Putamen (tissue), 1 donor: ENCODE measurements at regions not wholly inside any gene's neighbourhood (a gene's known extent, or its start where the extent isn't known, plus 50 kb on each side); places are given as distances from the start of the nearest gene placed in this dataset.
"Not testable (repeated sequence)": the region's sequence is repeated elsewhere in the genome, so short reads cannot be mapped to it uniquely, and the experiment has no call there.

ENCODE experiments used
- DNase-seq: peaks from one replicate; pipeline ENCODE4 v3.0.0-alpha.2; 2016; ENCODE audit warnings: low spot score

- DNase-seq = no peak
These were observed 368.7 kb upstream of the ARHGEF26 start for GRCh38 chr3:153752405-153753027.

- no peak for DNase-seq
These were observed 368.2 kb upstream of the ARHGEF26 start for GRCh38 chr3:153753035-153753434.

GRCh38 chr3:153756816-153757215 is 364.4 kb upstream of the ARHGEF26 start:
- DNase-seq = no peak

GRCh38 chr3:153757839-153758238 is 363.4 kb upstream of the ARHGEF26 start:
- DNase-seq = no peak

- DNase-seq = no peak
These were observed 360.2 kb upstream of the ARHGEF26 start for GRCh38 chr3:153760948-153761347.

- DNase-seq = no peak
These were observed 358.6 kb upstream of the ARHGEF26 start for GRCh38 chr3:153762411-153763235.

- DNase-seq = no peak
These were observed 353.3 kb upstream of the ARHGEF26 start for GRCh38 chr3:153767601-153768560.

- peak; percentile 15 for DNase-seq
These were observed 352.4 kb upstream of the ARHGEF26 start for GRCh38 chr3:153768561-153769469.

GRCh38 chr3:153783106-153783505 is 338.1 kb upstream of the ARHGEF26 start:
- DNase-seq = no peak

GRCh38 chr3:153783741-153784480 is 337.3 kb upstream of the ARHGEF26 start:
- DNase-seq = no peak

GRCh38 chr3:153785901-153786300 is 335.3 kb upstream of the ARHGEF26 start:
- no peak for DNase-seq

- no peak for DNase-seq
These were observed 331.8 kb upstream of the ARHGEF26 start for GRCh38 chr3:153789380-153789779.

- DNase-seq = not testable (repeated sequence)
These were observed 324.1 kb upstream of the ARHGEF26 start for GRCh38 chr3:153797056-153797455.

GRCh38 chr3:153809097-153809496 is 312.1 kb upstream of the ARHGEF26 start:
- no peak for DNase-seq

- no peak for DNase-seq
These were observed 302.9 kb upstream of the ARHGEF26 start for GRCh38 chr3:153818338-153818737.

GRCh38 chr3:153820035-153820434 is 301.2 kb upstream of the ARHGEF26 start:
- DNase-seq = no peak

GRCh38 chr3:153828346-153828745 is 292.8 kb upstream of the ARHGEF26 start:
- not testable (repeated sequence) for DNase-seq

- DNase-seq = no peak
These were observed 291.5 kb upstream of the ARHGEF26 start for GRCh38 chr3:153829606-153830170.

GRCh38 chr3:153830552-153830951 is 290.6 kb upstream of the ARHGEF26 start:
- DNase-seq = no peak

GRCh38 chr3:153835540-153835939 is 285.6 kb upstream of the ARHGEF26 start:
- no peak for DNase-seq
